Large intestine (tissue), 3 donors: ENCODE measurements at regions not wholly inside any gene's neighbourhood (a gene's known extent, or its start where the extent isn't known, plus 50 kb on each side); places are given as distances from the start of the nearest gene placed in this dataset.
A peak's percentile ranks its signal among the peaks of the same experiment; 100 is the strongest.

Experiments used
- DNase-seq, 2 donors: peaks; one replicate each; pipeline versions ENCODE4 v3.0.0 to v3.0.0-alpha.2; 2013
- H3K27ac ChIP-seq: one replicate; pipeline ENCODE4 v1.5.1; 2013; ENCODE audit warnings: low read length
- H3K27me3 ChIP-seq: 2 replicates; pipeline ENCODE4 v1.6.1; 2013; ENCODE audit warnings: low read length; ENCODE audit not compliant: control insufficient read depth, insufficient read depth
- H3K36me3 ChIP-seq: 2 replicates; pipeline ENCODE4 v1.6.1; 2013; ENCODE audit warnings: low read length; ENCODE audit not compliant: control insufficient read depth, insufficient read depth
- H3K4me1 ChIP-seq: one replicate; pipeline ENCODE4 v1.6.1; 2013; ENCODE audit warnings: low read length; ENCODE audit not compliant: control insufficient read depth, insufficient read depth
- H3K4me3 ChIP-seq: one replicate; pipeline ENCODE4 v1.5.1; 2013; ENCODE audit warnings: low read length
- H3K9me3 ChIP-seq: one replicate; pipeline ENCODE4 v1.6.1; 2013; ENCODE audit warnings: mild to moderate bottlenecking, low read depth, low read length, moderate library complexity; ENCODE audit not compliant: control insufficient read depth
- WGBS: methylation state at CpG from one replicate; pipeline ENCODE4 v1.1.5; 2013; ENCODE audit warnings: low lambda C conversion rate; ENCODE audit not compliant: insufficient coverage; 5-methylcytosine and 5-hydroxymethylcytosine counted together

- H3K36me3 ChIP-seq: no peaks in the 10 kb centered on the region
- H3K4me3 ChIP-seq: no peak overlapping the region
- H3K9me3 ChIP-seq: no peaks in the 10 kb centered on the region
- H3K4me1 ChIP-seq: no peaks in the 10 kb centered on the region
- H3K27ac ChIP-seq: no peak overlapping the region
- 68% methylated on average over 3 of the region's 7 CpGs for WGBS
- DNase-seq: no peak
- no peaks in the 10 kb centered on the region for H3K27me3 ChIP-seq
Observed at GRCh38 chr7:94069162-94069739, 65.1 kb upstream of the BET1 start.

- H3K4me3 ChIP-seq: no peak overlapping the region
- no peak overlapping the region for H3K27ac ChIP-seq
- H3K36me3 ChIP-seq: no peaks in the 10 kb centered on the region
- DNase-seq: no peak
- no peaks in the 10 kb centered on the region for H3K9me3 ChIP-seq
- H3K27me3 ChIP-seq: peaks cover 2% of the 10 kb centered on the region
- H3K4me1 ChIP-seq: no peaks in the 10 kb centered on the region
- no CpG with 5 or more reads among the region's 5 CpGs for WGBS
Observed at GRCh38 chr7:94080551-94080950, 76.4 kb upstream of the BET1 start.

- Histone ChIP-seq H3K9me3 (no peaks in the 10 kb centered on the region), H3K4me1 (no peaks in the 10 kb centered on the region), H3K27me3 (peaks cover 2% of the 10 kb centered on the region), H3K36me3 (no peaks in the 10 kb centered on the region), H3K4me3 (no peak overlapping the region), H3K27ac (no peak overlapping the region)
- DNase-seq: no peak
Observed at GRCh38 chr7:94082126-94082525, 78.0 kb upstream of the BET1 start.

GRCh38 chr7:94087664-94088352 is 83.7 kb upstream of the BET1 start:
- DNase-seq: peak; percentile 21 to 40
- whole genome bisulfite sequencing: no CpG with 5 or more reads among the region's 6 CpGs

GRCh38 chr7:94088560-94088959 is 84.4 kb upstream of the BET1 start:
- H3K27ac ChIP-seq: no peak overlapping the region
- no peaks in the 10 kb centered on the region for H3K4me1 ChIP-seq
- peaks cover 4% of the 10 kb centered on the region for H3K27me3 ChIP-seq
- H3K36me3 ChIP-seq: no peaks in the 10 kb centered on the region
- H3K9me3 ChIP-seq: no peaks in the 10 kb centered on the region
- no peak overlapping the region for H3K4me3 ChIP-seq
- DNase-seq: no peak

More at GRCh38 chr7:94087664-94088352, 83.7 kb upstream of the BET1 start:
- no peak overlapping the region for H3K27ac ChIP-seq
- no peaks in the 10 kb centered on the region for H3K4me1 ChIP-seq
- H3K9me3 ChIP-seq: no peaks in the 10 kb centered on the region
- no peak overlapping the region for H3K4me3 ChIP-seq
- H3K36me3 ChIP-seq: no peaks in the 10 kb centered on the region
- H3K27me3 ChIP-seq: peaks cover 4% of the 10 kb centered on the region

- no peak overlapping the region for H3K4me3 ChIP-seq
- no peak overlapping the region for H3K27ac ChIP-seq
- peaks cover 2% of the 10 kb centered on the region for H3K27me3 ChIP-seq
- no peak for DNase-seq
- no peaks in the 10 kb centered on the region for H3K4me1 ChIP-seq
- H3K9me3 ChIP-seq: no peaks in the 10 kb centered on the region
- no CpG with 5 or more reads among the region's 4 CpGs for WGBS
- no peaks in the 10 kb centered on the region for H3K36me3 ChIP-seq
Observed at GRCh38 chr7:94089806-94090205, 85.7 kb upstream of the BET1 start.

- Histone ChIP-seq H3K36me3 (no peaks in the 10 kb centered on the region), H3K4me1 (no peaks in the 10 kb centered on the region), H3K27ac (no peak overlapping the region), H3K27me3 (peaks cover 2% of the 10 kb centered on the region), H3K9me3 (no peaks in the 10 kb centered on the region), H3K4me3 (no peak overlapping the region)
- WGBS: 80% methylated on average over 1 of the region's 1 CpG
- no peak for DNase-seq
Observed at GRCh38 chr7:94092980-94093379, 88.8 kb upstream of the BET1 start.

- 100% methylated on average over 1 of the region's 1 CpG for WGBS
- H3K27ac ChIP-seq: no peak overlapping the region
- no peaks in the 10 kb centered on the region for H3K9me3 ChIP-seq
- DNase-seq: no peak
- H3K4me3 ChIP-seq: no peak overlapping the region
- no peaks in the 10 kb centered on the region for H3K36me3 ChIP-seq
- H3K27me3 ChIP-seq: peaks cover 2% of the 10 kb centered on the region
- no peaks in the 10 kb centered on the region for H3K4me1 ChIP-seq
Observed at GRCh38 chr7:94094298-94094697, 90.1 kb upstream of the BET1 start.

- Histone ChIP-seq H3K9me3 (peaks cover under 1% of the 10 kb centered on the region), H3K36me3 (no peaks in the 10 kb centered on the region), H3K4me1 (no peaks in the 10 kb centered on the region), H3K27me3 (peaks cover 2% of the 10 kb centered on the region), H3K4me3 (no peak overlapping the region), H3K27ac (no peak overlapping the region)
- no CpG with 5 or more reads among the region's 5 CpGs for WGBS
- DNase-seq: no peak
Observed at GRCh38 chr7:94095316-94096009, 91.3 kb upstream of the BET1 start.

- H3K4me3 ChIP-seq: no peak overlapping the region
- WGBS: no CpG with 5 or more reads among the region's 1 CpG
- no peaks in the 10 kb centered on the region for H3K36me3 ChIP-seq
- H3K4me1 ChIP-seq: no peaks in the 10 kb centered on the region
- peaks cover 8% of the 10 kb centered on the region for H3K9me3 ChIP-seq
- DNase-seq: no peak
- H3K27ac ChIP-seq: no peak overlapping the region
- no peaks in the 10 kb centered on the region for H3K27me3 ChIP-seq
Observed at GRCh38 chr7:94099679-94100078, 95.5 kb upstream of the BET1 start.
